ENCODE measurements at regions not wholly inside any gene's neighbourhood (a gene's known extent, or its start where the extent isn't known, plus 50 kb on each side); places are given as distances from the start of the nearest gene placed in this dataset.
A peak's percentile ranks its signal among the peaks of the same experiment; 100 is the strongest.

GRCh38 chr16:22664132-22664531, 149.8 kb upstream of the HS3ST2 start:
- no peak for TF ChIP-seq CTCF (IDR thresholded peaks at IDR 0.05; ENCODE audit: insufficient read depth, low read length)
- H3K4me3 ChIP-seq (ENCODE audit: low read depth, low read length), result no peak overlapping the region
- DNase-seq (ENCODE audit: low read depth), result no peak

GRCh38 chr16:22664561-22664997, 149.4 kb upstream of the HS3ST2 start:
- H3K4me3 ChIP-seq (ENCODE audit: low read depth, low read length), result no peak overlapping the region
- no peak for TF ChIP-seq CTCF (IDR thresholded peaks at IDR 0.05; ENCODE audit: insufficient read depth, low read length)
- no peak for DNase-seq (ENCODE audit: low read depth)

GRCh38 chr16:22665048-22665797, 148.7 kb upstream of the HS3ST2 start:
- no peak for TF ChIP-seq CTCF (IDR thresholded peaks at IDR 0.05; ENCODE audit: insufficient read depth, low read length)
- no peak overlapping the region for H3K4me3 ChIP-seq (ENCODE audit: low read depth, low read length)
- no peak for DNase-seq (ENCODE audit: low read depth)

GRCh38 chr16:22665803-22666202, 148.2 kb upstream of the HS3ST2 start:
- no peak for DNase-seq (ENCODE audit: low read depth)
- no peak overlapping the region for H3K4me3 ChIP-seq (ENCODE audit: low read depth, low read length)

GRCh38 chr16:22668318-22668717, 145.6 kb upstream of the HS3ST2 start:
- no peak for TF ChIP-seq CTCF (IDR thresholded peaks at IDR 0.05; ENCODE audit: insufficient read depth, low read length)
- no peak overlapping the region for H3K4me3 ChIP-seq (ENCODE audit: low read depth, low read length)
- DNase-seq (ENCODE audit: low read depth), result no peak

More at GRCh38 chr16:22665803-22666202, 148.2 kb upstream of the HS3ST2 start:
- no peak for TF ChIP-seq CTCF (IDR thresholded peaks at IDR 0.05; ENCODE audit: insufficient read depth, low read length)

- DNase-seq (ENCODE audit: low read depth), result peak; percentile 17
- H3K4me3 ChIP-seq (ENCODE audit: low read depth, low read length), result no peak overlapping the region
- TF ChIP-seq CTCF (IDR thresholded peaks at IDR 0.05; ENCODE audit: insufficient read depth, low read length), result no peak
Observed at GRCh38 chr16:22670044-22670536, 143.9 kb upstream of the HS3ST2 start.

Data from fibroblast of the aortic adventitia (primary cell).